GM12878 (cell line): ENCODE measurements at regions not wholly inside any gene's neighbourhood (a gene's known extent, or its start where the extent isn't known, plus 50 kb on each side); places are given as distances from the start of the nearest gene placed in this dataset.

ENCODE experiments used
- BHLHE40 ChIP-seq, 2 experiments: fragments of 450-650 bp in 1 of 2; IDR thresholded peaks; 2 replicates each; pipeline ENCODE4 v1.6.1; 2011 to 2017; ENCODE audit warnings: low read depth in 2 of 2, borderline replicate concordance in 1 of 2, improper control_type of control experiment in 1 of 2, low read length in 1 of 2, mild to moderate bottlenecking in 1 of 2
- CTCF ChIP-seq, 3 experiments: IDR thresholded peaks in 2 of 3; conservative IDR thresholded peaks in 1 of 3; 2 replicates each; pipeline ENCODE4 v1.5.1; 2011; ENCODE audit warnings: low read depth in 3 of 3, low read length in 3 of 3, mild to moderate bottlenecking in 3 of 3, control low read depth in 2 of 3, moderate library complexity in 2 of 3, inconsistent platforms in 1 of 3, mixed read lengths in 1 of 3; ENCODE audit not compliant: control insufficient read depth in 2 of 3, insufficient read depth in 1 of 3; ENCODE audit errors: extremely low read depth in 1 of 3
- HDAC2 ChIP-seq: fragments of 200-600 bp; sonication (generic); IDR thresholded peaks from 2 replicates; pipeline ENCODE4 v1.6.1; 2017
- HDGF ChIP-seq: fragments of 450-650 bp; IDR thresholded peaks from 2 replicates; pipeline ENCODE4 v1.6.1; 2016; ENCODE audit warnings: antibody characterized with exemption
- LARP7 ChIP-seq: fragments of 450-650 bp; IDR thresholded peaks from 2 replicates; pipeline ENCODE4 v1.6.1; 2017; ENCODE audit warnings: mild to moderate bottlenecking
- PKNOX1 ChIP-seq: fragments of 450-650 bp; IDR thresholded peaks from 2 replicates; pipeline ENCODE4 v1.6.1; 2016; ENCODE audit warnings: mild to moderate bottlenecking
- SP1 ChIP-seq: IDR thresholded peaks from one replicate; pipeline ENCODE4 v1.6.1; 2011; ENCODE audit warnings: low read depth, low read length
- TAF1 ChIP-seq: IDR thresholded peaks from 2 replicates; pipeline ENCODE4 v1.6.1; 2011; ENCODE audit warnings: mild to moderate bottlenecking, low read depth, low read length, borderline replicate concordance
- TCF12 ChIP-seq: IDR thresholded peaks from 2 replicates; pipeline ENCODE4 v1.6.1; 2011; ENCODE audit warnings: low read depth, mild to moderate bottlenecking, low read length
- USF1 ChIP-seq: IDR thresholded peaks from 2 replicates; pipeline ENCODE4 v1.6.1; 2011; ENCODE audit warnings: borderline replicate concordance, low read depth, mild to moderate bottlenecking, moderate library complexity, mixed read lengths, low read length; ENCODE audit not compliant: insufficient read depth; ENCODE audit errors: extremely low read length
- ZNF274 ChIP-seq: IDR thresholded peaks from one replicate; pipeline ENCODE4 v1.8.0; 2011; ENCODE audit not compliant: insufficient read length, insufficient read depth

- TF ChIP-seq CTCF (IDR thresholded peaks at IDR 0.05 in 2 of 3, conservative IDR thresholded peaks at IDR 0.05 in 1 of 3; ENCODE audit: control insufficient read depth in 2 of 3, extremely low read depth in 1 of 3, insufficient read depth in 1 of 3, low read depth in 3 of 3, low read length in 3 of 3) (no peak), BHLHE40 (IDR thresholded peaks at IDR 0.05; ENCODE audit: borderline replicate concordance in 1 of 2, low read depth in 2 of 2, low read length in 1 of 2) (no peak), SP1 (no peak), ZNF274 (no peak), HDGF (no peak), HDAC2 (no peak), PKNOX1 (no peak), TAF1 (no peak), TCF12 (no peak), USF1 (no peak), LARP7 (no peak)
Measured at GRCh38 chr12:31853977-31854376, 105.2 kb upstream of the RESF1 start.
